Prostate gland (tissue), 2 donors: ENCODE measurements at regions not wholly inside any gene's neighbourhood (a gene's known extent, or its start where the extent isn't known, plus 50 kb on each side); places are given as distances from the start of the nearest gene placed in this dataset.

Experiments used
- DNase-seq: peaks from one replicate; pipeline ENCODE4 v3.0.0-alpha.2; 2019; ENCODE audit warnings: low spot score
- H3K27ac ChIP-seq, 2 donors: fragments of 200-600 bp; sonication (generic); 2 replicates each; pipeline ENCODE4 v1.5.1; 2017 to 2019
- H3K27me3 ChIP-seq: fragments of 200-600 bp; sonication (generic); replicated peaks from 2 replicates; pipeline ENCODE4 v1.5.1; 2019; ENCODE audit not compliant: insufficient read depth
- H3K36me3 ChIP-seq, 2 donors: fragments of 200-600 bp; sonication (generic); 1 replicate in 1 of 2; 2 replicates in 1 of 2; pipeline versions ENCODE4 v1.5.1 to v1.8.1; 2017 to 2019
- H3K4me1 ChIP-seq: fragments of 200-600 bp; sonication (generic); replicated peaks from 2 replicates; pipeline ENCODE4 v1.5.1; 2019
- H3K4me3 ChIP-seq, 2 donors: fragments of 200-600 bp; sonication (generic); 2 replicates each; pipeline ENCODE4 v1.5.1; 2017 to 2019
- H3K9me3 ChIP-seq: fragments of 200-600 bp; sonication (generic); 2 replicates; pipeline ENCODE4 v1.5.1; 2017
- CTCF ChIP-seq, 4 experiments: fragments of 200-600 bp in 2 of 4; fragments of 450-650 bp in 2 of 4; sonication (generic) in 2 of 4; IDR thresholded peaks; 1 replicate in 3 of 4; 2 replicates in 1 of 4; pipeline ENCODE4 v1.5.1; 2016 to 2019; ENCODE audit warnings: antibody characterized with exemption in 4 of 4, mild to moderate bottlenecking in 2 of 4, moderate library complexity in 2 of 4
- POLR2A ChIP-seq: fragments of 450-650 bp; IDR thresholded peaks from one replicate; pipeline ENCODE4 v1.6.1; 2016; ENCODE audit warnings: antibody characterized with exemption, mild to moderate bottlenecking
- POLR2AphosphoS5 ChIP-seq: sonication (generic); formaldehyde crosslinking; IDR thresholded peaks from one replicate; pipeline ENCODE4 v1.6.1; 2017; ENCODE audit warnings: antibody characterized with exemption
- WGBS: methylation state at CpG from one replicate; pipeline ENCODE4 v1.1.5; 2018; 5-methylcytosine and 5-hydroxymethylcytosine counted together
- intact Hi-C: fragments of 100-400 bp; cut with DNase I; formaldehyde crosslinking; loops from one replicate; pipeline ENCODE4 v1.14.2; 2022

- no peaks in the 10 kb centered on the region for H3K9me3 ChIP-seq
- no peak overlapping the region for H3K4me3 ChIP-seq
- no peak overlapping the region for H3K27ac ChIP-seq
- no peaks in the 10 kb centered on the region for H3K4me1 ChIP-seq
- no peak for DNase-seq
- intact Hi-C loops = no loop called here
- TF ChIP-seq CTCF (IDR thresholded peaks at IDR 0.05) (no peak), POLR2AphosphoS5 (no peak)
- H3K36me3 ChIP-seq = no peaks in the 10 kb centered on the region
- WGBS = 87% methylated on average over 1 of the region's 1 CpG
- no peaks in the 10 kb centered on the region for H3K27me3 ChIP-seq
Observed at GRCh38 chr3:106588739-106589138, 719.9 kb upstream of the CBLB start.

GRCh38 chr3:106589311-106589942 is 720.6 kb upstream of the CBLB start:
- intact Hi-C loops = no loop called here
- 27% methylated on average over 5 of the region's 5 CpGs for WGBS
- Histone ChIP-seq H3K27me3 (no peaks in the 10 kb centered on the region), H3K9me3 (no peaks in the 10 kb centered on the region), H3K27ac (no peak overlapping the region), H3K4me1 (no peaks in the 10 kb centered on the region), H3K36me3 (no peaks in the 10 kb centered on the region), H3K4me3 (no peak overlapping the region)
- DNase-seq = peak; percentile 63
- TF ChIP-seq POLR2A (no peak), POLR2AphosphoS5 (peak; percentile 47)

- Histone ChIP-seq H3K27me3 (no peaks in the 10 kb centered on the region), H3K4me3 (no peak overlapping the region), H3K4me1 (no peaks in the 10 kb centered on the region), H3K27ac (no peak overlapping the region), H3K9me3 (no peaks in the 10 kb centered on the region), H3K36me3 (no peaks in the 10 kb centered on the region)
- TF ChIP-seq POLR2AphosphoS5 = no peak
- 21% methylated on average over 1 of the region's 1 CpG for WGBS
- intact Hi-C loops = no loop called here
- DNase-seq = no peak
Observed at GRCh38 chr3:106590216-106590615, 721.4 kb upstream of the CBLB start.

- H3K9me3 ChIP-seq = no peaks in the 10 kb centered on the region
- no peak overlapping the region for H3K27ac ChIP-seq
- no peak for TF ChIP-seq POLR2A
- no peak for TF ChIP-seq CTCF (IDR thresholded peaks at IDR 0.05)
- no peak overlapping the region for H3K4me3 ChIP-seq
- H3K27me3 ChIP-seq = no peaks in the 10 kb centered on the region
- 98% methylated on average over 2 of the region's 2 CpGs for WGBS
- no peaks in the 10 kb centered on the region for H3K4me1 ChIP-seq
- intact Hi-C loops = no loop called here
- DNase-seq = no peak
- no peaks in the 10 kb centered on the region for H3K36me3 ChIP-seq
Observed at GRCh38 chr3:106593381-106593780, 724.6 kb upstream of the CBLB start.

GRCh38 chr3:106609666-106610301 is 741.0 kb upstream of the CBLB start:
- Histone ChIP-seq H3K27me3 (no peaks in the 10 kb centered on the region), H3K4me3 (no peak overlapping the region), H3K27ac (no peak overlapping the region), H3K9me3 (no peaks in the 10 kb centered on the region), H3K4me1 (no peaks in the 10 kb centered on the region), H3K36me3 (no peaks in the 10 kb centered on the region)
- TF ChIP-seq POLR2AphosphoS5 (peak; percentile 28), CTCF (IDR thresholded peaks at IDR 0.05) (peak; percentile 74 to 82 (median 78)), POLR2A (no peak)
- DNase-seq = peak; percentile 69
- 5% methylated on average over 2 of the region's 2 CpGs for WGBS
- intact Hi-C loops = loop anchor here (5.0 kb wide), 1 partner anchor 922 kb away; no protein-coding TSS in a partner anchor

- intact Hi-C loops = loop anchor here (5.0 kb wide), 1 partner anchor 923 kb away; no protein-coding TSS in a partner anchor
- Histone ChIP-seq H3K36me3 (no peaks in the 10 kb centered on the region), H3K9me3 (no peaks in the 10 kb centered on the region), H3K27me3 (no peaks in the 10 kb centered on the region), H3K27ac (no peak overlapping the region), H3K4me3 (no peak overlapping the region), H3K4me1 (no peaks in the 10 kb centered on the region)
- DNase-seq = no peak
- WGBS = 31% methylated on average over 2 of the region's 2 CpGs
- no peak for TF ChIP-seq POLR2A
- no peak for TF ChIP-seq CTCF (IDR thresholded peaks at IDR 0.05)
- TF ChIP-seq POLR2AphosphoS5 = peak; percentile 34
Observed at GRCh38 chr3:106610362-106610959, 741.6 kb upstream of the CBLB start.
